Erythroblast (primary cell): ENCODE measurements at regions not wholly inside any gene's neighbourhood (a gene's known extent, or its start where the extent isn't known, plus 50 kb on each side); places are given as distances from the start of the nearest gene placed in this dataset.

Experiments used
- GATA1 ChIP-seq: IDR thresholded peaks from 2 replicates; pipeline ENCODE4 v1.6.1; 2011; ENCODE audit warnings: low read depth, mild to moderate bottlenecking, control low read depth, low read length, moderate library complexity
- POLR2A ChIP-seq: IDR thresholded peaks from 2 replicates; pipeline ENCODE4 v1.6.1; 2011; ENCODE audit warnings: mild to moderate bottlenecking, low read length

DNA sequence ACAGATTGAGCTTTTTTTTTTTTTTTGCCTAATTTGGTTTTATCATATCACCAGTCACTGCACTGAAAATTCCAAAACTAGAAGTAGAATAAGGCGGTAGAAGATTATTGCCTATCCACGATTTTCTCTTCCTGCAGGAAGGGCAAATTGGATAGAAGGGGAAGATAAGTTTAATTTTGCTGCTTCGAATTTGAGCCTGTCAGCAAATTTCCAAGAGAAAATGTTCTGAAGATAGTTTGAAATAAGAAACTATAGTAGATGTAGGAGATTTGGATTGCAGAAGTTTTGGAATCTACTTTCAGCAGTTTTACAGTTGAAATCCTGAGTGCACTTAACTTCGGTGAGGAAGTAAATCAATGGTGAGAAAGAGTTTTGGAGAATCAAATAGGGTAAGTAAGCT, 164.9 kb downstream of the PTBP2 start:
- TF ChIP-seq POLR2A: no peak
- no peak for TF ChIP-seq GATA1
